HG03066 (cell line): ENCODE measurements at regions not wholly inside any gene's neighbourhood (a gene's known extent, or its start where the extent isn't known, plus 50 kb on each side); places are given as distances from the start of the nearest gene placed in this dataset.

Source experiments
- ATAC-seq: cut with Tn5 transposase; IDR thresholded peaks from one replicate; pipeline ENCODE4 v1.9.1; 2021; ENCODE audit warnings: low read depth; ENCODE audit not compliant: unreplicated experiment

DNA sequence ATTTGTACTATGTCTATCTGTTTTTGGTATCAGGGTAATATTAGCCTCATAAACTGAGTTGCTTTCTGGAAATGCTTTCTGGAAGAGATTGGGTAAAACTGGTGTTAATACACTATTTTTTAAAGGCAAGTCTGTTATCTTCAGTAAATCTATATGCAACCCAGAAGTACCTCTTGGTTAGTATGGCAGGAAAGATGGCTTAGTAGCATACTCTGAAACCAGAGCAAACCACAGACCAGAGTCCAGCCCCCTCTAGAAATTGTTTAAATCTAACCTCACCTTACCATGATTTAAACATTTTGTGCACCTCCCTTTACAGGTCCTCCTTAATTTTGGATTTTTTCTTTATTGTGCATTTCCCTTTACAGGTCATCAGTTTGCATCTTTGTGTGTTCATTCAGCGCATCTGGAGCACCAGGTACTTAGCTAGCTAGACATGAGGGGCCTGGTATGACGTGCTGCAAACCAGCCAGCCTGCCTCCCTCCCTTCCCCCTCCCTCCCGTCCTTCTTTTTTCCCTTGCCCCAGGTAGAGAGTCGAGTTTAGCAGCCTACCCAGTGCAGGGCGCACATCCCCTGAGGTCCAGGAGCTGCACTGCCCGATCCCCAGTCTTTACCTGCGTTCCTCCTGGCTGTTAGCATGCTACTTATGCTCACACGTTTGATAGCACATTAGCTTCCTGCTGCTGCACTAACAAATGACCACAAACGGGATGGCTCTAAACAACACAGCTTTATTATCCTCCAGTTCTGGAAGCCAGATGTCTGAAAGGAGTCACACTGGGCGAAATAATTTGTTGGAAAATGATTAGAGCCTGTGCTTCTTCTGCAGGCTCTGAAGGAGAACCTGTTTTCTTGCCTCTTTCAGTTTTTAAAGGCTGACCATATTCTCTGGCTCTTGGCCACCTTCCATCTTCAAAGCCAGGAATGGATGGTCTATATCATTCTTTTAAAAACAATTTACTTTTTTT, 299.9 kb upstream of the HABP2 start:
- no peak for ATAC-seq

DNA sequence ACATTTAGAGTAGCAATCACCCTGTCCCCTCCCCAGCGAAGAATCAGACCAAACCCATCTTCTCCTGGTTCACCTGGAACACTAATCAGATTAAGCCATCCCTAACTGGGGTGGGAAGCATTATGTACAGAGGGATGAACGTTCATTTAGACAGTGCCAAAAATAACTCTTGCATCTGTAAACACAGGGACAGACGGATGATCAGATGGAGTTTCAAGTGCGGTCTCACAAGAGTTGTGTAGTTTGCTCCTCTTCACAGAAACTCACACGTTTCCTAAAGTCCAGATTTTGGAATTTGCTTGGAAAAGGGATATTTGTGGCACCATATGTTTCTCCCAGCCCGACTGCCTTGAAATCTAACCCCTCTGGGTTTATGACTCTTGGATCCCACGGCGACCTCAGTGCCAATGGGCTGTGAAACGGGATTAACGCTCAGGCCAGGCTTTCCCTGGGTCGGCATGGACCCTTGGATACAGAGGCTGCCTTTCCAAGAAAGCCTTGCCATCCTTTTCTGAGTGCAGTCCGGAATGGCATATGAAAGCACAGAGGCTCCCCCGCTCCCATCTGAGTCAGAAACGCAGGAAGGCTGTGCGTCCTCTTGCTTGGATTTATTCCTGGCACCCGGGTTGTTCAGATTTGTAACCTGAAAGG, 293.2 kb upstream of the HABP2 start:
- ATAC-seq = no peak

DNA sequence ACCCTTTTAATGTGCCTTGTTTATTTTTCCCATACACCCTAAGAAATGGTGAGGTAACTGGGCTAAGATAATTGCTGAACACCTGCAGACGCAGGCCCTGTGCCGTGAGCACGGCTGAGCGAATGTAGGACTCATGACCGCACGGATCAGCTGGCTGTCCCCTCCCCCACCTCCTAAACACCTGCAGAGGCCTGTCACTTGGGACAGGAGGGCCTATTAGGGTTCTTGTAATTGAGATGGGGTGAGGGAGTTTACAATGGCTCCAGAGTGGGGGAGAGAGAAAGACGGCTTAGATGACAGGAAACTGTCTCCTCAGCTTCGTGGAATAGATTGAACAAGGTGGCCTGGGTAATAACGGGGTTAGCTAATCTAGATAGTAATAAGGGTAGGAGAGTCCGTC, 291.7 kb upstream of the HABP2 start:
- ATAC-seq = no peak

DNA sequence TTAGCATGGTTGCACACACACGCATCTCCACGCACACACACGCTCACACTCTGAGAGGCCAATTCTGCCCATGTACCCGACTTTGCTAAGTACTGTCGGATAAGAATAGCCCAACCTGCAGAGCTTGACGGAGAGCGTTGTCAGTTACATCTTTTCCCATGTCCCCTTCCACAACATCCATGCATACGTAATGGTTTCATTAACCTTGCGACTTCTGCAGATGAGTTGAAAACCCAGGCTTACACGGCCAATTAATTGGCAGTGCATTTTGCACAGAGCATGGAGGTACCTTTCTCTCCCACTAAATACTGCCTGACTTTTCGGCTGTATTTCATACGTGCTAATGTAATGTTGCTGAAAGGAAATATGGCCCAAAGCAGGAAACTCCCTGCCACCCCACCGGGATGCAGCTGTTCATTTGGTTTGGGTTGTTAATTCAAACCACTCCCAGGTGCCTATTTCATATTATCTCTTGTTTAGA, 291.2 kb upstream of the HABP2 start:
- ATAC-seq = no peak

DNA sequence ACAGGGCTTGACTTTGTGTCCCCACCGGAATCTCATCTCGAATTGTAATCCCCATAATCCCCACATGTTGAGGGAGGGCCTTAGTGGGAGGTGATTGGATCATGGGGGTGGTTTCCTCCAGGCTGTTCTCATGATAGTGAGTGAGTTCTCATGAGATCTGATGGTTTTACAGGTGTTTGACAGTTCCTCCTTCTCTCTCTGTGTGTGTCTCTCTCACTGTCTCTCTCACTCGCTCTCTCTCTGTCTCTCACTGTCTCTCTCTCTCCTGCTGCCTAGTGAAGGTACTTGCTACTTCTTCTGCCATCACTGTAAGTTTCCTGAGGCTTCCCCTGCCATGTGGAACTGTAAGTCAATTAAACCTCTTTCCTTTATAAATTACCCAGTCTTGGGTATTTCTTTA, 289.8 kb upstream of the HABP2 start:
- ATAC-seq = no peak

DNA sequence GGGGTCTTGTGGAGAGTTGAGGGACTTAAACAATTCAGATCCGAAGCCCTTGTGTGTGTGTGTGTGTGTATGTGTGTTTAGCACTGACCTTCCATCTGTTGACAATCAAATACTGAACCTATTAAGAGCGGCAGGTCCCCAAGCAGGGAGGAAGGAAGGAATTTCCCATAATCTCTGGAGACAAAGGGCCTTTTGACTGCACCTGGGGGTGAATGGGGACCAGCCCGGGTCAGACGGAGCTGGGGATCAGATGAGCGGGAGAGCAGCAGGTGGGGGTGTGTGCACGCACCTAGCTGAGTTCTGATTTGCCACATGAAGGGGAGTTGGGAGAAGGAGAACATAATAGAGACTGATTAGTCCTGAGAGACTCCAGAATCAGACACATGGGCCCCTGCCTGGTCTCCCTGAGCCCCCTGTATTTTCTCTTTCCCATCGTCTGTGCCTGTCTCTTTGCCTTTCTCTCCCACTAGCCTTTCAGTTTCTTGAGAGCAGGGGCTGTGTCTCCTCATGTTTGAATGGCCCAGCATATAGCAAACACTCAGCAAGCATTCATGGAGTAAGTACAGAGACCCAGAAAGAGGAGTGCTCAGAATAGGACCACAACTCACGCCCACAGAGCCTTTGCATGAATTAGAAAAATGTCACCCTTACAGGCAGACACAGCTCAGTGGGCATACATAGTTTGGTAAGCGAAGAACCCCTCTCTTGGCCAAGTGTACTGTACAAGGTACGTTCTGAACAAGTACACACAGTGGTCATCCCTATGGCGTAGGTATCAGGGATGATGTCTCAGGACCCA, 288.3 kb upstream of the HABP2 start:
- ATAC-seq = no peak

DNA sequence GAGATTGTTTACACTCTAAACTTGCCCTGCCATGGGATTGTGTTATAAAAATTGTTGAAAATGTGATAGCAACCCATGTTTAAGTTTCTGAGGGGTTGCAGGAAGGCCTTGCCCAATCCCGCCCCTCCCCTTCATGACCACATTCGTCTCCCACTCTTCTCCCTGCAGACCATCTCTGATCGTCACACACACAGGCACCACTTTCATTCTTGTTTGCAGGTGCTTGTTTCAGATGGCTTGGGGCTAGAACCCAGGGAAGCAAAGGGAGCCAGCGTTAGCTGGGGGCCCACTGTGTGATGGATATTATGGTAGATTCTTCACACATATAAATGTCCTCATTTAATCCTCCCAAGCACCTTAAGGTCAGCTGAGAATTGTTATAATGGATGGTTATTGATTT, 286.7 kb upstream of the HABP2 start:
- no peak for ATAC-seq

DNA sequence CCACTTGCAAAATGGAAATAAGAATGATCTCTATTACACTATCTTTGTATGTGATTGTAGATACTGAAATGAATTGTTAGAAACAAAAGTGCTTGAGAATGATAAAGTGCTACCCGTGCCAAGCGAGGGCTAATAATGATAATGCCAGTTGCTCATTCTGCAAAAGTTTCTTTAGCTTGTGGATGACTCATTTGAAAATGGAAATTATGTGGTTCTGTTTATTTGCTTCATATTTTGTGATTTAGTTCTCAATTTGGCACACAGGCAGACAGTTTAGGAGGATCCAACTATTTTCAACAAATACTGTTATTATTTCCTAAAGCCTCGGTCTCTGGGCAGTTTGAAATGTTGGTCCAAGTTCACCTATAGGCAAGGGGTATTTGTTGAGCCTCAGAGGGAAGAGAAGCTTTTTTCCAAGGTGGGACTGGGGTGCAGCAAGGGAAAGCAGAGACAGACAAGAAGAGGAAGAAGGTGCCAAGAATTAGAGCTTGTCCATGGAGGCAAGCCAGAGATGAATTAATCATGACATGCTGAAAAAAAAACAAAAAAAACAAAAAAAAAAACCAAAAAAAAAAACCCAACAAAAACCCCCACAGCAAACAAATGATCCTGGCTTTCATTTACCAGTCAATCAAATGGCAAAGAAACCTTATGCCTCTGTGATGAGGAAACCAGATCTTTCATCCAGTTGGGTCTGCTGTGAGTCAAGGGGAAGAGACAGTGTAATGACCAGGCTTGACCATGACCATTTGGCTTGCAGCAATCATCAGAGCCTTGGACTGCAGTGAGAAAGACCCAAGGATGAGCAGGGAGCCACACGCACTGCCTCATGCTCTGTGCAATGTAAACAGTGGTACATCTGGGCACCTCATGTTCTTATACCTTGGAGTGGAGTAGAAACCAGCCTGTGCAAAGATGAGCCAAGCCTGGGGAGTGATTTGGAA, 285.0 kb upstream of the HABP2 start:
- no peak for ATAC-seq

DNA sequence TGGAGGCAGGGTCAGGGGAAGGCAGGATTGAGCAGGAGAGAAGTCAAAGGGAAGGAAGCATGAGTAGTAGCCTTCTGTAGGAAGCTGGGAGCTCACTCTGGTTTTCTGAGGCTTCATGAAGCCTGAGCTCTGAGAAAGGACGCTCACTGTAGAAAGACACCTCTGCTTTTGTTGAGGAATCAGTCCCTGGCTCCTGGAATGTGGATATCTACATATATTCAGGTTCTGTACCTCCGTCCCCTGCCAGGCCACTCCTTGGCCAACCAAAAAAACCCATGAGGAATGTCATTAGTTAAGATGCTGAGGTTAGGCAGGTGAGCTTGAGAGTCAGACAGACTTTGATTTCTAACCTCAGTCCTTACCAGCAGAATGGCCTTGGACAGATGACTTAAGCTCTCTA, 283.5 kb upstream of the HABP2 start:
- no peak for ATAC-seq

DNA sequence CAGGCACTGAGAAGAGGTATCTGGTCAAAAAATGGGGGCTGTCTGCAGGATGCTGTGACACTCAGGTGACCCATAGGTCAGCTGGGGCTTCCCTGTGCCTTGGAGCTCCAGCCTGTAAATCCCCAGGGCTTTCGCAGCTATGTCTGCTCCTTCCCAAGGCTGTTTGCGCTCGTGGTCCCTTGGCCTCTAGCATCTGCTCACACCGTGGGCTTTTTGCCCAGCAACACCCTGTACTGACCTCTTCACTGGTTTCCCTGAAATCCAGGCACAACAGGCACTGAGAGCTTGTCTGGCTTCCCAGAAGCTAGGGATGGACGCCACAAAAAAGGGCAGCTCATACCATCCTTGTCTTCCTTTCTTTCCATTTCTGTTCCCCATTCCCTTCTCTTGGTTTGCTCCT, 280.3 kb upstream of the HABP2 start:
- no peak for ATAC-seq

DNA sequence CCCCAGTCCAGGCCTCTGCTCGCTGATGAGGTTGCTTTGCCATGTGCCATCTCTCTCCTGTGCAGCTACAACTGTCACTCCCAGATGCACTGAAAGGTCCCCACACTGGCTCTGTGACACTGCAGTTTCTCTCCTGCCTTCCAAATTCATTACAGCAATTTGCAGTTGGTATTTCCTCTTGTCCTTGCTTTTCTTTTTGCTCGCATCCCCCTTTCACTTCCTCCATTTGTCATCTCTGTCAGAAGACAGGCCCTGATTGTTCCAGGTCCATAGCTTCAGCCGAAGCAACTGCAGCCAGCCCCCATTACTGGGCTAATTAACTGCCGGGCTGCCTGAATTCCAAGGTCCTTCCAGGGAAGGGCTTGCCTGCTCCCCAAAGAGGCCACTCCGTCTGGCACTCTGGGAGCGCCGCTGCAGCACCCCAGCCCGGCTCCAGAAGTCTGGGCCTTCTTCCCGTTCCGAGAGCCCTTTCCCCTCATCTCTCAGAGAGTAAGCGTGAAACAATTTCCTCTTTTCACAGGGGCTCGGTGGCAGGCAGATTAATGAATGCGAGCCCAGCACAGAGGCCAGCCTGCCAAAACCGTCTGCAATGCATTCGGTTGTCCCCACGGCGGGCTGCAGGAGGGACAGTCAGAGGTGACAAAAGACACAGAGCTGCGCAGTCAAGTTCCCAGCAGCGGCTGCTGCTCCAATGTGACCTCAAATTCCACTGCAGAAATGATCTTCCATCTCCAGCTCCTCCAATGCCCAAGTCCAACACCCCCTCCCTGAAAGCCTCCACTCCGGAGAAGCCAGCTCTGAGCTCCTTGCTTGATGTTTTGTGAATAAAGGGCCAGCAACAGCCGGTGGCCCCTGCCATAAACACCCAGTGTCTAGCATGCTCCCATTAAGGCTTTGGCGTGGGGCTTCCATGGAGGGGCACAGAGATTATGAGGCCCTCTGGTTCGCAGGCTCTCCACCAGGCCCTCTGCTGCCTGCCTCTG, 279.4 kb upstream of the HABP2 start:
- ATAC-seq = no peak

DNA sequence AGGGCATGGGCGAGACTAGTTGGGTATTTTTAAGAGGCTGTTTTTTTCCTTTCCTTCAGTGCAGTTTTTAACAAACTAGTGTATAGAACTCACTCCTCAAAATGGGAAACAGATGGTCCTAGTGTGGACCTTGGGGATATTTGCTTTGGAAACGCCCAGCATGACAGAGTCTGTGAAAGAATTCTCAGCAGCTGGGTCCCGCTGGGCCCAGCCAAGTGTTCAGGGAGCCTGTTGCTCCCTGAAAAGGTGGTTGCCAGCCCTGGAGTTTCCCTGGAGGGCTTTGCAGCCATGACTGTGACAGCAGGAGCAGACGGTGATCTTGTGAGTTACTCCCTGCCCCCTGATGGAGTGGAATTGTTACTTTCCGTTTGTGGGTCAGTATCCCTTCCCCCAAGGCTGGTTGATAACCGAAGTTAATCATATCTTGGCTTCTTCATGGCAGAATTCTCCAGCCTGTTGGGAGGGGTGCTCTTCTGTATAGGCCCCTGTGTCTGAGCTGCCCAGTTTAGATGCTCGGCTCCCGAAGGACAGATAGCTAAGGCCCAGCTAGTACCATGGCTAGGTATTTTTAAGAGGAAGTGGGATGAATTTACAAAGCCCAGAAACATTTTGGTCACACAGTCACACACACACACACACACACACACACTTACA, 278.6 kb upstream of the HABP2 start:
- no peak for ATAC-seq

DNA sequence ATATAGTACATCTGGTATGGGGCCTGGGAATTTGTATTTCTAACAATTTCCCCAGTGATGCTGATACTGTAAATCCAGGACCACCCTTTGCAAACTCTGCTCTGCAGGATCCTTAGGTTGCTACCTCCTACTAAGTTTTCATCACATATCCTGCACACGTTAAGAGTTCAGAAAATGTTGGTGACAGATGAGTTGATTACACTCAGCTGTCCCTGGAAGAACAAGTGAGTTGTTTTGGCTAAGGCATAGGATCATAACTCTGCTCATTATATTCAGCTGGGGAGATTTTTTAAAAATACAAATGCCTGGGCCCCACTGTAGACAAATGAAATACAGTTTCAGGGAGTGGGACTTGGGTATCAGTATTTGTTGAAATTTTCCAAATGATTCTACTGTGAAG, 274.6 kb upstream of the HABP2 start:
- no peak for ATAC-seq

DNA sequence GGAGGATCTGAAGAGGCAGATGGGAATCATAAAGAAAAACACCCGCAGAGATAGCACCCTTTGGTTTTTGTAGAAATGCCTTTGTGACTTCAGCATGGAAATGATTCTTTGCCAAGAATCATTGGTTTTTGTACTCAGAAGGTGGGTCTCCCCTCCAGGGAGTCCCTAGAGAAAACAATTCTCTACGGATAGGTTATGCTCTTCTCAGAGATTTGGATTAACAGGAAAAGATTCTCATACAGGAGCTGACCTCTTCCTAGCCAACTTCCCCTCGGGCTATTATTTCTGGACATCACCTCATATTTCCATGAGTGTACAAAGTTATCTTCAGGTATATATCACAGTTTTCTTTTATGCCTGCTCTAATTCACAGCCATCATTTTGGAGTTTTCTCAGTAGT, 274.2 kb upstream of the HABP2 start:
- no peak for ATAC-seq

DNA sequence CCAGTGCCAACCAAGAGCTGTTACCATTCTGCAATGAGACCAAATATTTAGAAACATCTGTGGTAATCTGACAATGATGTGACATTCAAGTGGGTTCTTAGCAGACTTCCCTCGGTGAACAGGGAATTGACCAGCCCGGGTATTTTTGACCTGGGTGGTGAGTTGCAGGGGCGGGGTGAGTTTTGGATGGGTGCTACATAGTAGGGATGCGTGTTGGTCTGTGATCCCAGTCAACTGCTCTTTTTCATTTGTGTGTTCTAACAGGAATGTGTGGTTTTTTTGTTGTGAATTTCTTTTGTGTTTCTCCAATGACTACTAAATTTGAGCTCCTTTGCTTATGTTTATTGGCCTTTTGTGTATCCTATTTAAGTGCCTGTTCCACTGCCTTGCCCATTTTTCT, 273.6 kb upstream of the HABP2 start:
- no peak for ATAC-seq

DNA sequence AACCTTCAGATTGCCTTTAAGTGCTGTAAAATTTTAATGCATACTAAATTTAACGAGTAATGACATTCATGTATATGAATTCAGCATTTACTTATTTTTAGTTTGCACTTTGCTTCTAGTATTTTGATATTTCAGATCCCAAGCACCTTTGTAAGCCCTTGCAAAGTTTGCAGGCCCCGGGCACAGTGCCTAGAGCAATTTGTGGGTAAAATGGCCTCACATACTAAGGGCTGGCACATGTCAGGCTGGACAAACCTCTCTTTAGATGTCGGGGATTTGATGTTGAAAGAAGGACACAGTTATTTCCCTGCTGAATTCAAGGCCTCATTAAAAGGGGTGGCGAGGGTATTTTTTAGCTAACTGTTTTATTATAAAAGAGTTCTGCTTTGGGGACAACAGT, 270.3 kb upstream of the HABP2 start:
- ATAC-seq = no peak

DNA sequence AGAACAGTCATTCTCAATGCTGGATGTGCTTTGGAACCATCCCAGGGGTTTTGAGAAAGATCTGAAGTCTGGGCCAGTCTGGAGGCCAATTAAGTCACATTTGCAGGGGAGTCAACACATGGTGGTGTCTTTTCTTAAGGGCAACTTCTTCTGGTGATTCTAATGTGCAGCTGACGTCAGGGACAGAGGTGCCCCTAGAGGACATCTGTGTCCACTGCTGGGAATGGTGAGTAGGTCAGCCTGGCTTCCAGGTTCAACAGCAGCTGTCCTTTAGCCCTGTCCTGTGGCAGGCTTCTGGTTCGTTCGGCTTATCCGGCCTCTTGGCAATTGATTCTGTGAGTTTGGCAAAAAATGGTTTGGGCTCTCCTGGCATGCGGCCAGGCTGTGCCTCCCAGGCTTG, 269.7 kb upstream of the HABP2 start:
- no peak for ATAC-seq

DNA sequence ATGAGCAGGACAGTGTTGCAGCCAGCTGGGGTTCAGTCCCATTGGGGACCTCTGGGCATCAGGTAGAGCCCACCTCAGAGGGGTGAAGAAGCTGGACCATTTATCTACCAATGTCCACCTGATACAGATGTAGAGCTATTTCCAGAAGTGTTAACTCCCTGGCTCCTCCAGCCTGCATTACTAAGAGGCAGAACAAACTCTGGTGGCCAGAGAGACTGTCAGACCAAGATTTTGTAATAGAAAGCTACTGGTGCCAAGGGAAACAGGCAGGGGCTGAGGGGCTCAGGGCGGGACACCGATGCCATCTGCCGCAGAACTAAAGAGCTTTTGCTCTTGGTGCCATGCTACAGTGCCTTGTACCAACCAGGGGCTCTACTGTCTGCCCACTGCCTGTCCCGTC, 268.2 kb upstream of the HABP2 start:
- ATAC-seq = no peak
